Middle frontal gyrus (tissue), 1 donor: ENCODE measurements at regions not wholly inside any gene's neighbourhood (a gene's known extent, or its start where the extent isn't known, plus 50 kb on each side); places are given as distances from the start of the nearest gene placed in this dataset.

Experiments used
- DNase-seq: peaks from one replicate; pipeline ENCODE4 v3.0.0-alpha.2; 2015; ENCODE audit warnings: low spot score; ENCODE audit errors: extremely low spot score

- no peak for DNase-seq
Measured at GRCh38 chr10:29105516-29106215, 183.2 kb upstream of the LYZL1 start.

- DNase-seq = no peak
Measured at GRCh38 chr10:29106287-29106686, 182.6 kb upstream of the LYZL1 start.

GRCh38 chr10:29107866-29108498 lies 180.9 kb upstream of the LYZL1 start:
- DNase-seq = no peak

GRCh38 chr10:29109707-29110571 lies 178.9 kb upstream of the LYZL1 start:
- no peak for DNase-seq

GRCh38 chr10:29112827-29113615 lies 175.8 kb upstream of the LYZL1 start:
- DNase-seq = no peak

- DNase-seq = no peak
Measured at GRCh38 chr10:29113616-29113945, 175.3 kb upstream of the LYZL1 start.

- DNase-seq = no peak
Measured at GRCh38 chr10:29114141-29114540, 174.7 kb upstream of the LYZL1 start.

GRCh38 chr10:29117781-29118180 lies 171.1 kb upstream of the LYZL1 start:
- no peak for DNase-seq

- no peak for DNase-seq
Measured at GRCh38 chr10:29119374-29119773, 169.5 kb upstream of the LYZL1 start.

- no peak for DNase-seq
Measured at GRCh38 chr10:29120216-29120615, 168.7 kb upstream of the LYZL1 start.

GRCh38 chr10:29124864-29125263 lies 164.0 kb upstream of the LYZL1 start:
- DNase-seq = no peak

GRCh38 chr10:29127037-29127700 lies 161.7 kb upstream of the LYZL1 start:
- DNase-seq = no peak

- DNase-seq = no peak
Measured at GRCh38 chr10:29127731-29128130, 161.1 kb upstream of the LYZL1 start.

- no peak for DNase-seq
Measured at GRCh38 chr10:29130190-29130673, 158.6 kb upstream of the LYZL1 start.

GRCh38 chr10:29131952-29132547 lies 156.8 kb upstream of the LYZL1 start:
- no peak for DNase-seq

GRCh38 chr10:29132551-29133111 lies 156.2 kb upstream of the LYZL1 start:
- no peak for DNase-seq

- DNase-seq = no peak
Measured at GRCh38 chr10:29135337-29135736, 153.5 kb upstream of the LYZL1 start.

GRCh38 chr10:29136411-29136810 lies 152.5 kb upstream of the LYZL1 start:
- DNase-seq = no peak

GRCh38 chr10:29140151-29140550 lies 148.7 kb upstream of the LYZL1 start:
- DNase-seq = no peak

- DNase-seq = no peak
Measured at GRCh38 chr10:29140991-29141390, 147.9 kb upstream of the LYZL1 start.
